ENCODE measurements at regions not wholly inside any gene's neighbourhood (a gene's known extent, or its start where the extent isn't known, plus 50 kb on each side); places are given as distances from the start of the nearest gene placed in this dataset.

DNA sequence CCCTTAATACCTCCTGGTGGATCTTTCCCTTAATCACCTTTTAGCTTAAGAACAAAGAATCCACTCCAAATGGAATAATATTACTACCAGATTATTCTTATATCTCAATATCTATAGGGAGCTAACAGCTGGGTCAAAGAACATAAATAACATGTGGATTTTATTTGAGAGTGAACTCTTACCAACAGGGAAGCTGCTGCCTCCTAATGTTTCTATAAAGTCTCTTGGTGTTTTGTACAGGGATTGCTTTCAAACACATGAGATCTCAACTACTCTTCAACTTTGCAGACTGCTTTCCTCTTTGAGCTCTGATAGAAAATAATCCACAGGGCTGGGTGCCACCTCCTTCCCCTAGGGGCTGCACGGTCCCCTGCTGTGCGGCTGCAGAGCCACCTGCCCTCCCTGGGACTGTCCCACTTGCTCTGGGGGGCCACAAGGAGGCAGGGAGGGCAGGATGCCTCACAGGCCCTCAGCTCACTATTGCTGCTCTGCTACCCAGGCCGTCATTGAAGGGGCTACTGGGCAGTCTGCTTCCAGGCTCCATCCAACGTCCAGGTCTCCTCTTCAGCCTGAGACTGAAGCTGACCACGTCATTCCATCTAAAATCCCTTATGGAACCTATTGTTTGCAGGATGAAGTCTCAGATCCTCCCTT, 191.2 kb downstream of the CXCL12 start:
- Histone ChIP-seq H3K9ac (ENCODE audit: low read depth in 1 of 2, low read length in 2 of 2) (no peak overlapping the region), H3K27me3 (ENCODE audit: control insufficient read depth in 1 of 2, insufficient read depth in 2 of 2, low read length in 2 of 2) (no peaks in the 10 kb centered on the region), H3K4me3 (ENCODE audit: low read depth in 1 of 2, low read length in 2 of 2) (no peak overlapping the region), H3K27ac (ENCODE audit: low read depth, low read length) (no peak overlapping the region), H3K36me3 (ENCODE audit: control insufficient read depth in 1 of 2, insufficient read depth in 2 of 2, low read length in 2 of 2) (no peaks in the 10 kb centered on the region), H3K9me3 (ENCODE audit: control insufficient read depth in 1 of 2, low read length in 2 of 2) (peaks cover 0 to 8% of the 10 kb centered on the region in 2 donors), H3K4me1 (ENCODE audit: control insufficient read depth in 1 of 2, insufficient read depth in 2 of 2, low read length in 2 of 2) (peaks cover 8 to 15% of the 10 kb centered on the region in 2 donors)

DNA sequence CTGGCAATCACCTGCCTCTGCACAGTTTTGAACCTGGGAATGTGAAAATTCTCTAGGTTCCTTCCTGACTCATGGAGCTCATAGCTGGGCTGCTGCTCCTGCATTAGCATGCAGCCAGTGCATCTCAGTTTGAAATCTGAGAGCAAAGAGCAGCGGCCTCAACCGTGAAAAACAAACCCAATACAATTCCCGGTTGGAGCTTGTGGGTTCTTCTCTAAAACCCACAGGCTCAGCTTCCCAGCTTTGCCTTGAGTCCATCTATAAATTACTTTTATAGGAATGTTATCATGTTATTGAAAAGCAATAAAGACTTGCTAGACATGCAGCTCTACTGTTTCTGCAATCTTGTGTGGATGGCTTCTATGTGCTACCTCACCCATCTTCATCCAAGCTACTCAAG, 191.7 kb downstream of the CXCL12 start:
- Histone ChIP-seq H3K27me3 (ENCODE audit: control insufficient read depth in 1 of 2, insufficient read depth in 2 of 2, low read length in 2 of 2) (no peaks in the 10 kb centered on the region), H3K9ac (ENCODE audit: low read depth in 1 of 2, low read length in 2 of 2) (no peak overlapping the region), H3K36me3 (ENCODE audit: control insufficient read depth in 1 of 2, insufficient read depth in 2 of 2, low read length in 2 of 2) (no peaks in the 10 kb centered on the region), H3K4me1 (ENCODE audit: control insufficient read depth in 1 of 2, insufficient read depth in 2 of 2, low read length in 2 of 2) (peaks cover 8 to 15% of the 10 kb centered on the region in 2 donors), H3K9me3 (ENCODE audit: control insufficient read depth in 1 of 2, low read length in 2 of 2) (peaks cover 0 to 8% of the 10 kb centered on the region in 2 donors), H3K4me3 (ENCODE audit: low read depth in 1 of 2, low read length in 2 of 2) (no peak overlapping the region), H3K27ac (ENCODE audit: low read depth, low read length) (no peak overlapping the region)

DNA sequence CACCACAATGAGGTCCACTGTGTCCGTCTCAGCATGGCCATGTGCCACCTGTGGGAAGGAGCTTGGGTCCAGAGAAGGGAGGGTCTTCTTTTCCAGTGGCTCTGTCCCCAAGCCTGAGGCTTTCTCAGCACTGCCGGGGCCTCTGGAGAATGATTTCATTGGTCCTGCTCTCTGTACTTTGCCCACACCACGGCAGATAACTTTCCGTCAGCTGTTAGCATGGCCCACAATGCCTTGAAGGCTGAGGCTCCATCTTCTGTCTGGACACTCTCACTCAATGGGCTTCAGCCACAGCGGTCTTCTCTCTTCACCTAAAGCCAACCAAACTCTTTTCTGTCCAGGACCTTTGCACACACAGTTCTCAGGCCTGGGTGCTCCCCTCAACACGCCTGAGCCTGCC, 192.5 kb downstream of the CXCL12 start:
- Histone ChIP-seq H3K27me3 (ENCODE audit: control insufficient read depth in 1 of 2, insufficient read depth in 2 of 2, low read length in 2 of 2) (no peaks in the 10 kb centered on the region), H3K9ac (ENCODE audit: low read depth in 1 of 2, low read length in 2 of 2) (no peak overlapping the region)

DNA sequence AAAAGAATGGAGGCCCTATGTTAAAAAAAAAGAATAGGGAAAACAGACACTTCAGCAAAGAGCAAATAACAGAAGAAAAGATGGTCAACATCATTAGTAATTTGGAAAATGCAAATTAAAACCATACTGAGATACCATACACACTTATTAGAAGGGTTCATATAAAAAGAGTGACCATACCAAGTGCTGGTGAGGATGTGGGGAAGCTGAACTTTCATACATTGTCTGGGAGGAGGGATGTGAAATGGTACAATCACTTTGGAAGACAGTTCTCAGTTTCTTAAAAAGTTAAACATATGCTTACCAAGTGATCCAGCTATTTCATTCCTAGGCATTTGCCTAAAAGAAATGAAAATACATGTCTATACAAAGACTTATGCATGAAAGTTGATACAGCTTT, 194.4 kb downstream of the CXCL12 start:
- Histone ChIP-seq H3K36me3 (ENCODE audit: control insufficient read depth in 1 of 2, insufficient read depth in 2 of 2, low read length in 2 of 2) (no peaks in the 10 kb centered on the region), H3K27me3 (ENCODE audit: control insufficient read depth in 1 of 2, insufficient read depth in 2 of 2, low read length in 2 of 2) (no peaks in the 10 kb centered on the region), H3K27ac (ENCODE audit: low read depth, low read length) (no peak overlapping the region), H3K4me1 (ENCODE audit: control insufficient read depth in 1 of 2, insufficient read depth in 2 of 2, low read length in 2 of 2) (peaks cover 3 to 6% of the 10 kb centered on the region in 2 donors), H3K9ac (ENCODE audit: low read depth in 1 of 2, low read length in 2 of 2) (no peak overlapping the region), H3K4me3 (ENCODE audit: low read depth in 1 of 2, low read length in 2 of 2) (no peak overlapping the region), H3K9me3 (ENCODE audit: control insufficient read depth in 1 of 2, low read length in 2 of 2) (peaks cover 0 to 8% of the 10 kb centered on the region in 2 donors)

More for the DNA sequence above, 192.5 kb downstream of the CXCL12 start:
- no peak overlapping the region for H3K4me3 ChIP-seq (ENCODE audit: low read depth in 1 of 2, low read length in 2 of 2)
- H3K36me3 ChIP-seq (ENCODE audit: control insufficient read depth in 1 of 2, insufficient read depth in 2 of 2, low read length in 2 of 2) = no peaks in the 10 kb centered on the region
- peaks cover 0 to 8% of the 10 kb centered on the region in 2 donors for H3K9me3 ChIP-seq (ENCODE audit: control insufficient read depth in 1 of 2, low read length in 2 of 2)
- peaks cover 8 to 15% of the 10 kb centered on the region in 2 donors for H3K4me1 ChIP-seq (ENCODE audit: control insufficient read depth in 1 of 2, insufficient read depth in 2 of 2, low read length in 2 of 2)
- no peak overlapping the region for H3K27ac ChIP-seq (ENCODE audit: low read depth, low read length)

DNA sequence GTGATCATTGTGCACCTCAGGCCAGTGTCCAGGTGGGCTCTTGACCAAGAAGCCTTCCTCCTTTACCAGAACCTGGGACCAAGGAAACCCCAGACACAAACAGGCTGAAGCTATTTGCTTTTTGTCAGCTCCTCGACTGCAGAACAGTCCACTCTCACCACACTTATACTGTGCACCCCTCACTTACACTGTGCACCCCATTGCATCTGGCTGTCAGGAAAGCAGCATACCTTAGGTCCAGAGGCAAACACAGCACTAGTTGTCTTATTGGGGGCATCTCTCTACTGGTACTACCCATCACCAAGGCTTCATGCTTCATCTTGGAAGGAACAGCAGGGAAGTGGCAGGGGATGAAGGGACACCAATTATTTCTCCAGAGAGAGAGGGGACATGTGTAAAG, 198.1 kb downstream of the CXCL12 start:
- Histone ChIP-seq H3K27ac (ENCODE audit: low read depth, low read length) (no peak overlapping the region), H3K27me3 (ENCODE audit: control insufficient read depth in 1 of 2, insufficient read depth in 2 of 2, low read length in 2 of 2) (no peaks in the 10 kb centered on the region), H3K4me1 (ENCODE audit: control insufficient read depth in 1 of 2, insufficient read depth in 2 of 2, low read length in 2 of 2) (no peaks in the 10 kb centered on the region), H3K36me3 (ENCODE audit: control insufficient read depth in 1 of 2, insufficient read depth in 2 of 2, low read length in 2 of 2) (no peaks in the 10 kb centered on the region), H3K9ac (ENCODE audit: low read depth in 1 of 2, low read length in 2 of 2) (no peak overlapping the region), H3K4me3 (ENCODE audit: low read depth in 1 of 2, low read length in 2 of 2) (no peak overlapping the region), H3K9me3 (ENCODE audit: control insufficient read depth in 1 of 2, low read length in 2 of 2) (peaks cover 0 to 8% of the 10 kb centered on the region in 2 donors)

DNA sequence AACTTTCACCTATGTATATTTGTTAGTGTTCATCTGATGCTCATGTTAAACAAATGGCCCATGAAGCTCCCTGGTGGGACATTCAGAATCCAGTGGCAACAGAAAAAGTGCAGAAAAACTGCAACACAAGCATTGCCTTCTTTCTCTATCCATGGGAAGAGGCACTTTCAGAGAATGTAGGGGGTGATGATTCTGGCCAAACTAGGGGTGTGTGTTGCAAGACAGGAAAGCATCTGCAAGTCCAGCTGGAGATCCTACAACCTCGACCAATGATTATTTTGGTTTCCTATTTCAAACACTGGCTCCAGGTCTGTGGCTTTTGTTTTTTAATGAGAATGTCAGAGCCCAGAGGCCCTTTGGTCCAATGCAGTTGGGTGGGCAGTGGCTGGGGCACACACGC, 198.7 kb downstream of the CXCL12 start:
- Histone ChIP-seq H3K36me3 (ENCODE audit: control insufficient read depth in 1 of 2, insufficient read depth in 2 of 2, low read length in 2 of 2) (no peaks in the 10 kb centered on the region), H3K4me3 (ENCODE audit: low read depth in 1 of 2, low read length in 2 of 2) (no peak overlapping the region), H3K9me3 (ENCODE audit: control insufficient read depth in 1 of 2, low read length in 2 of 2) (peaks cover 0 to 7% of the 10 kb centered on the region in 2 donors), H3K27ac (ENCODE audit: low read depth, low read length) (no peak overlapping the region), H3K27me3 (ENCODE audit: control insufficient read depth in 1 of 2, insufficient read depth in 2 of 2, low read length in 2 of 2) (no peaks in the 10 kb centered on the region), H3K4me1 (ENCODE audit: control insufficient read depth in 1 of 2, insufficient read depth in 2 of 2, low read length in 2 of 2) (no peaks in the 10 kb centered on the region), H3K9ac (ENCODE audit: low read depth in 1 of 2, low read length in 2 of 2) (no peak overlapping the region)

DNA sequence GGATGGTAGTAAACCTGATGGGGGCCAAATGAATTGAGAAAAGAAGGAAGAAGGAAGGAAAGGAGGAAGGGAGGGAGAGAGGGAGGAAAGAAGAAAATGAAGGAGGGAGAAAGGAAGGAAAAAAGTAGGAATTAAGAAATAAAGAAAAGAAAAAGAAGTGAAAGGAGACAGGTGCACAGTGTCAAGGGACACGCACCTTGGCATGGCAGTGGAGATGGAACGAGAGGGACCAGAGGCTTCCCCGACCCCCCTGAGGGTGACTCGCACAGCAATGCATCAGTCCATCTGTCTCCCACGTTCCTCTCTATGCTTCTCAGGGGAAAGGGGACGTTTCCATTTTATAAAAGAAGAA, 199.6 kb downstream of the CXCL12 start:
- H3K4me1 ChIP-seq (ENCODE audit: control insufficient read depth in 1 of 2, insufficient read depth in 2 of 2, low read length in 2 of 2) = no peaks in the 10 kb centered on the region
- no peak overlapping the region for H3K27ac ChIP-seq (ENCODE audit: low read depth, low read length)
- H3K9ac ChIP-seq (ENCODE audit: low read depth in 1 of 2, low read length in 2 of 2) = no peak overlapping the region
- H3K4me3 ChIP-seq (ENCODE audit: low read depth in 1 of 2, low read length in 2 of 2) = no peak overlapping the region
- no peaks in the 10 kb centered on the region for H3K36me3 ChIP-seq (ENCODE audit: control insufficient read depth in 1 of 2, insufficient read depth in 2 of 2, low read length in 2 of 2)
- no peaks in the 10 kb centered on the region for H3K9me3 ChIP-seq (ENCODE audit: control insufficient read depth in 1 of 2, low read length in 2 of 2)
- H3K27me3 ChIP-seq (ENCODE audit: control insufficient read depth in 1 of 2, insufficient read depth in 2 of 2, low read length in 2 of 2) = no peaks in the 10 kb centered on the region

DNA sequence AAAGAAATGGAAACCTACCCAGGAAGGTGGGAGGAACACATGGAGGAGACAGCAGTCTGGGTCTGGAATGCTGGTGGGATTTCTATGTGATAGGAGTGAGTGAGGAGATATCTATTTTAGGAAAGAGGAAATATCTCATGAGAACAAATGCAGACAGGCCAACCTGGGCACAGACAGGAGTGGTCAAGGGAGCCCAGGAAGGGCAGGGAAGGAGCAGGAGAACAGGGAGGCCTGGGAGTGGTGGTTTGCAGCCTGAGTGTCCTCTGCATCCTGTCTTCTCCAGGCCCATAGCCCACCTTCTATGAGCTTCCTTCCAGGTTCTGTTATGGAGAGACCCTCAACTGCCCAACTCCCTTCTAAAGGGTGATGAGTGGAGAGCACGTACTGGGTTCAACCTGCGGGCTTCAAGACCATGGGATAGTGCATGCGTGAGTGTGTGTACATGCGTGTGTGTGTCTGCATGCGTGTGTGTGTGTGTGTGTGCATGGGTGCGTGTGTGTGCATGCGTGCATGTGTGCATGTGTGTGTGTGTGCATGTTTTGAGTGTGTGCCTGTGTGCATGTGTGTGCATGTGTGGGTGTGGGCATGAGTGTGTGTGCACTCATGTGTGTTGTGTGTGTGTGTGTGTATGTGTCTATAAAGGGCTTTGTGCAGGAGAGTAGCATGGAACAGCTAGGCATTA, 200.1 kb downstream of the CXCL12 start:
- Histone ChIP-seq H3K4me1 (ENCODE audit: control insufficient read depth in 1 of 2, insufficient read depth in 2 of 2, low read length in 2 of 2) (no peaks in the 10 kb centered on the region), H3K9ac (ENCODE audit: low read depth in 1 of 2, low read length in 2 of 2) (no peak overlapping the region), H3K27me3 (ENCODE audit: control insufficient read depth in 1 of 2, insufficient read depth in 2 of 2, low read length in 2 of 2) (no peaks in the 10 kb centered on the region), H3K36me3 (ENCODE audit: control insufficient read depth in 1 of 2, insufficient read depth in 2 of 2, low read length in 2 of 2) (no peaks in the 10 kb centered on the region), H3K9me3 (ENCODE audit: control insufficient read depth in 1 of 2, low read length in 2 of 2) (no peaks in the 10 kb centered on the region), H3K4me3 (ENCODE audit: low read depth in 1 of 2, low read length in 2 of 2) (no peak overlapping the region), H3K27ac (ENCODE audit: low read depth, low read length) (no peak overlapping the region)

DNA sequence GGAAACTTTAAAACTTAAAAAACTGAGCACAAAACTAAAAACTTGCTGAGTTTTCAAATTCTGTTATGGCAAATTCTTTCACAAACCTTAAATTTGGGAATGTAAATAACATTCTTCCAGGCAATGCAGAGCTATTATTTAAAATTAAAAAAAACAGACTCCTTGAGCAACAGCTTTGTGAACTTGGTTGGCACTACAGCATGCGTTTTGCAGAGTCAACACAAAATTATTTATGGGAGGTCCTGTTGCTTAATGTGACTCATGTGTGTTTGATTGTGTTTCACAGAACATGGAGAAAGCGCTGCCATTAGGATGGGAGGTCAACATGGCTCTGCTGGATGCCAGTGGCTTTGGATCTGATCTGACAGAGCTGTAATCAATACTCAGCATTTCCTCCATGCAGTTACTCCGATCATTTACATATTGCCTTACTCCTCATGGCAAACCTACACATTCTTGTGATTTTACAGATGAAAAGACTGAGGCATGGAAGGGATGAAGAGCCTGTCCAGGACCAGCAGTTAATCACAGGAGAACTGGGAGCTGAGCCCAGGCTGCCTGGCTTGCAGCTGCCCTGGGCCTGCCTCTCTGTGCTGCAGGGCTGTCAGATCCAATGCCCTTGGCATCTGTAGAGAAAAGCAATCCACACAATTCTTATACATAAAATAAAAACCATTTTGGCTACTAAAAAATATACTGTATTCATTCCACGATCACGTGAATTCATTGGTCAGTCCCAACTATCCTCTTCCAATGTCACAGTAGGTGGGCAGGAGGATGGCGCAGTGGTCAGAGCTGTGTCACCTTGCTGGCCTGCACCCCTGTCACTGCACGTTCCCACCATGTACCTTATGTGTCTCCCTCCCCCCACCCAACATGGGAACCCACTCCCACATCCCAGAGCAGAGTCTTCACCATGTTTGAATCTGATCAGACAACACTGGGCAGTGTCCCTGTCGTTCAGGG, 200.9 kb downstream of the CXCL12 start:
- no peak overlapping the region for H3K4me3 ChIP-seq (ENCODE audit: low read depth in 1 of 2, low read length in 2 of 2)

DNA sequence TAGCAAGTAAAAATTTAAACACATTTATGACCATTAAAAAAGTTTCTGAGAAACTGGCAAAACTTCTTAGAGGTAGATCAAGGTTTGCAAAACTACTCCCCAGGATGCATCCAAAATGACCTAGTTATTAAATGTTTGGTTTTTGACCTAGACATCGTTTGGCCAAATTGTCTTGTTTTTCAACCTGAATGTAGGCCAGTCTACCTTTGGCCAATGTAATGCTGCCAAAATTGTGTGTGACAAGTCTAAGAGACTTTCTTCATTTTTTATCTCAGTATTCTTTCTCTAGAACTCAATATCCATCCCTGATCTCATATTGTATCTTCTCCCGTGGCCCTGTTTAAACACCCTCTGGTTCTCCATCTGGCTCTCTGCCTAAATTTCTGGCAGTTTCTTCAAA, 202.0 kb downstream of the CXCL12 start:
- H3K27ac ChIP-seq (ENCODE audit: low read depth, low read length) = no peak overlapping the region
- H3K27me3 ChIP-seq (ENCODE audit: control insufficient read depth in 1 of 2, insufficient read depth in 2 of 2, low read length in 2 of 2) = no peaks in the 10 kb centered on the region
- no peaks in the 10 kb centered on the region for H3K4me1 ChIP-seq (ENCODE audit: control insufficient read depth in 1 of 2, insufficient read depth in 2 of 2, low read length in 2 of 2)
- H3K36me3 ChIP-seq (ENCODE audit: control insufficient read depth in 1 of 2, insufficient read depth in 2 of 2, low read length in 2 of 2) = no peaks in the 10 kb centered on the region
- H3K9ac ChIP-seq (ENCODE audit: low read depth in 1 of 2, low read length in 2 of 2) = no peak overlapping the region
- no peak overlapping the region for H3K4me3 ChIP-seq (ENCODE audit: low read depth in 1 of 2, low read length in 2 of 2)
- no peaks in the 10 kb centered on the region for H3K9me3 ChIP-seq (ENCODE audit: control insufficient read depth in 1 of 2, low read length in 2 of 2)

More for the DNA sequence above, 200.9 kb downstream of the CXCL12 start:
- H3K4me1 ChIP-seq (ENCODE audit: control insufficient read depth in 1 of 2, insufficient read depth in 2 of 2, low read length in 2 of 2) = no peaks in the 10 kb centered on the region
- H3K27ac ChIP-seq (ENCODE audit: low read depth, low read length) = no peak overlapping the region
- H3K9me3 ChIP-seq (ENCODE audit: control insufficient read depth in 1 of 2, low read length in 2 of 2) = no peaks in the 10 kb centered on the region
- H3K9ac ChIP-seq (ENCODE audit: low read depth in 1 of 2, low read length in 2 of 2) = no peak overlapping the region
- no peaks in the 10 kb centered on the region for H3K27me3 ChIP-seq (ENCODE audit: control insufficient read depth in 1 of 2, insufficient read depth in 2 of 2, low read length in 2 of 2)
- H3K36me3 ChIP-seq (ENCODE audit: control insufficient read depth in 1 of 2, insufficient read depth in 2 of 2, low read length in 2 of 2) = no peaks in the 10 kb centered on the region
